ENCODE measurements at regions not wholly inside any gene's neighbourhood (a gene's known extent, or its start where the extent isn't known, plus 50 kb on each side); places are given as distances from the start of the nearest gene placed in this dataset.

- peaks cover 4% of the 10 kb centered on the region for H3K27me3 Mint-ChIP-seq
- DNase-seq (ENCODE audit: extremely low spot score, unreplicated experiment) = no peak
- peaks cover 8% of the 10 kb centered on the region for H3K4me1 Mint-ChIP-seq (ENCODE audit: unreplicated experiment)
- H3K27ac Mint-ChIP-seq = no peak overlapping the region
- H3K9me3 Mint-ChIP-seq = no peaks in the 10 kb centered on the region
- H3K36me3 Mint-ChIP-seq = no peaks in the 10 kb centered on the region
- TF ChIP-seq, protein P1, sequence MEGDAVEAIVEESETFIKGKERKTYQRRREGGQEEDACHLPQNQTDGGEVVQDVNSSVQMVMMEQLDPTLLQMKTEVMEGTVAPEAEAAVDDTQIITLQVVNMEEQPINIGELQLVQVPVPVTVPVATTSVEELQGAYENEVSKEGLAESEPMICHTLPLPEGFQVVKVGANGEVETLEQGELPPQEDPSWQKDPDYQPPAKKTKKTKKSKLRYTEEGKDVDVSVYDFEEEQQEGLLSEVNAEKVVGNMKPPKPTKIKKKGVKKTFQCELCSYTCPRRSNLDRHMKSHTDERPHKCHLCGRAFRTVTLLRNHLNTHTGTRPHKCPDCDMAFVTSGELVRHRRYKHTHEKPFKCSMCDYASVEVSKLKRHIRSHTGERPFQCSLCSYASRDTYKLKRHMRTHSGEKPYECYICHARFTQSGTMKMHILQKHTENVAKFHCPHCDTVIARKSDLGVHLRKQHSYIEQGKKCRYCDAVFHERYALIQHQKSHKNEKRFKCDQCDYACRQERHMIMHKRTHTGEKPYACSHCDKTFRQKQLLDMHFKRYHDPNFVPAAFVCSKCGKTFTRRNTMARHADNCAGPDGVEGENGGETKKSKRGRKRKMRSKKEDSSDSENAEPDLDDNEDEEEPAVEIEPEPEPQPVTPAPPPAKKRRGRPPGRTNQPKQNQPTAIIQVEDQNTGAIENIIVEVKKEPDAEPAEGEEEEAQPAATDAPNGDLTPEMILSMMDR (conservative IDR thresholded peaks at IDR 0.05) = no peak
- H3K4me3 Mint-ChIP-seq = no peak overlapping the region
Observed at GRCh38 chr6:71474942-71475341, 186.3 kb downstream of the OGFRL1 start.

- no peaks in the 10 kb centered on the region for H3K9me3 Mint-ChIP-seq
- H3K4me1 Mint-ChIP-seq (ENCODE audit: unreplicated experiment) = peaks cover 8% of the 10 kb centered on the region
- H3K27ac Mint-ChIP-seq = no peak overlapping the region
Observed at GRCh38 chr6:71476371-71476770, 187.8 kb downstream of the OGFRL1 start.

DNA sequence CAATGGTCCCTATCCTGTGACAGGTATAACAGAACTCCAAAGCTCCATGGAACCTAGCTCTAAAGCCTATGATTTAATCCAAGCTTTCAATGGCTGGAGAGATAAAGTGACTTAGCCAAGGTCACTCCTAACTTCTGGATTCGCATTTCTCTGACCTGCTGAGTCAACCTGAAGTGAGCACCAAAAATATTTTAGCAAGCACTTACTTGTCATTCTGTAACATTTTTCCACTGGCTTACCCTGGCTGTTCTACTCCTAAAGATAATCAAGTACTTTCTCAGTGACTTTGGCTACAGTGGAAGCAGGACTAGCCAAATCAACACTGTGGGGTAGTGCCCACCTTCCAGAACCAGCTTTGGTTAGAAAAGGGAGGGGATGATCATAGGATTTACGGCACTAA, 188.3 kb downstream of the OGFRL1 start:
- Mint-ChIP-seq H3K4me3 (no peak overlapping the region), H3K36me3 (no peaks in the 10 kb centered on the region), H3K27ac (no peak overlapping the region), H3K4me1 (ENCODE audit: unreplicated experiment) (peaks cover 8% of the 10 kb centered on the region), H3K27me3 (peaks cover 4% of the 10 kb centered on the region), H3K9me3 (no peaks in the 10 kb centered on the region)
- TF ChIP-seq, protein P1 (conservative IDR thresholded peaks at IDR 0.05) = no peak
- no peak for DNase-seq (ENCODE audit: extremely low spot score, unreplicated experiment)

More at GRCh38 chr6:71476371-71476770, 187.8 kb downstream of the OGFRL1 start:
- Mint-ChIP-seq H3K27me3 (peaks cover 4% of the 10 kb centered on the region), H3K4me3 (no peak overlapping the region), H3K36me3 (no peaks in the 10 kb centered on the region)
- TF ChIP-seq, protein P1 (conservative IDR thresholded peaks at IDR 0.05) = no peak
- DNase-seq (ENCODE audit: extremely low spot score, unreplicated experiment) = no peak

DNA sequence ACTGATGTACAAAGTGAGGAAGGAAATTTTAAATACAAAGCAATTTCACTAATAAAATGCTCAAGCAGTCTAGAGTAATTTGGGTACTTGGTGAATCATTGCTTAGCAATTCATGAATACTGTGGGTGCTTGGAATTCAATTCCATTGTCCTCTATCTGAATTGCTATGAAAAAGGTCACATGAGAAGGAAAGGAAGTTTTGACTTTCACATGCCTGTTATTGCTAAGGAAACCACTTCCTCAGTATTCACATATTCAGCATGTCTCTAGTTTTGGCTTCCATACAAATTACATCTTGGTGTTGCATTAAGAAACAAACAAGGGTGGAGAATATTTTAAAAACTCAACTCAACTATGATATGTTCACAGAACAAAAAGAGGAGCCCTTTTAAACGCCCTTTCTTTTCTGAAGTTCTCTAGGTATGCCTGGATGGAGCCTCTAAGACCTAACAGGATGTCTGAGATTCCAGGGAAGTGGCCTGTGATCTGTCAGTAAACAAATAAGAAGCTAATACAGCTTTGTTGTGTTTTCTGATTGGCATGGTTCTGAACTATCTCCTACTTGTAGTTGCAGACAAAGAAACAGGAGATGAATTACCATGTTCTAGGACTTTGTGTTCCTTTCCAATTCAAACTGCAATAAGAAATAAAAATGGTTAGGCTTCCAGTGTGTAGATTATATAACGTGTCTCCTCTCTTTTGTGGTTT, 190.4 kb downstream of the OGFRL1 start:
- Mint-ChIP-seq H3K36me3 (no peaks in the 10 kb centered on the region), H3K27ac (no peak overlapping the region), H3K9me3 (no peaks in the 10 kb centered on the region), H3K27me3 (no peaks in the 10 kb centered on the region), H3K4me1 (ENCODE audit: unreplicated experiment) (peaks cover 8% of the 10 kb centered on the region), H3K4me3 (no peak overlapping the region)
- TF ChIP-seq, protein P1 (conservative IDR thresholded peaks at IDR 0.05) = no peak
- no peak for DNase-seq (ENCODE audit: extremely low spot score, unreplicated experiment)

- Mint-ChIP-seq H3K9me3 (no peaks in the 10 kb centered on the region), H3K27me3 (no peaks in the 10 kb centered on the region), H3K27ac (no peak overlapping the region), H3K4me1 (ENCODE audit: unreplicated experiment) (peaks cover 8% of the 10 kb centered on the region), H3K36me3 (no peaks in the 10 kb centered on the region), H3K4me3 (no peak overlapping the region)
- DNase-seq (ENCODE audit: extremely low spot score, unreplicated experiment) = no peak
- TF ChIP-seq, protein P1 (conservative IDR thresholded peaks at IDR 0.05) = no peak
Observed at GRCh38 chr6:71480577-71480976, 192.0 kb downstream of the OGFRL1 start.

Measured in type B pancreatic cell (in vitro differentiated cells).